B cell (primary cell): ENCODE measurements at regions not wholly inside any gene's neighbourhood (a gene's known extent, or its start where the extent isn't known, plus 50 kb on each side); places are given as distances from the start of the nearest gene placed in this dataset.

Experiments
- EZH2 ChIP-seq: IDR thresholded peaks from 2 replicates; pipeline ENCODE4 v1.6.1; 2012; ENCODE audit warnings: borderline replicate concordance, low read depth, mild to moderate bottlenecking, moderate library complexity, low read length; ENCODE audit not compliant: insufficient read depth, poor library complexity, severe bottlenecking
- TF ChIP-seq, protein P1 (sequence below): fragments of 200-600 bp; IDR thresholded peaks from one replicate; pipeline ENCODE4 v1.8.0; 2022; ENCODE audit warnings: antibody characterized with exemption, mild to moderate bottlenecking

- TF ChIP-seq, protein P1, sequence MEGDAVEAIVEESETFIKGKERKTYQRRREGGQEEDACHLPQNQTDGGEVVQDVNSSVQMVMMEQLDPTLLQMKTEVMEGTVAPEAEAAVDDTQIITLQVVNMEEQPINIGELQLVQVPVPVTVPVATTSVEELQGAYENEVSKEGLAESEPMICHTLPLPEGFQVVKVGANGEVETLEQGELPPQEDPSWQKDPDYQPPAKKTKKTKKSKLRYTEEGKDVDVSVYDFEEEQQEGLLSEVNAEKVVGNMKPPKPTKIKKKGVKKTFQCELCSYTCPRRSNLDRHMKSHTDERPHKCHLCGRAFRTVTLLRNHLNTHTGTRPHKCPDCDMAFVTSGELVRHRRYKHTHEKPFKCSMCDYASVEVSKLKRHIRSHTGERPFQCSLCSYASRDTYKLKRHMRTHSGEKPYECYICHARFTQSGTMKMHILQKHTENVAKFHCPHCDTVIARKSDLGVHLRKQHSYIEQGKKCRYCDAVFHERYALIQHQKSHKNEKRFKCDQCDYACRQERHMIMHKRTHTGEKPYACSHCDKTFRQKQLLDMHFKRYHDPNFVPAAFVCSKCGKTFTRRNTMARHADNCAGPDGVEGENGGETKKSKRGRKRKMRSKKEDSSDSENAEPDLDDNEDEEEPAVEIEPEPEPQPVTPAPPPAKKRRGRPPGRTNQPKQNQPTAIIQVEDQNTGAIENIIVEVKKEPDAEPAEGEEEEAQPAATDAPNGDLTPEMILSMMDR, result no peak
- TF ChIP-seq EZH2, result no peak
These were observed 227.3 kb downstream of the TBX18 start for GRCh38 chr6:84536885-84537638.
